WTC11 (cell line): ENCODE measurements at regions not wholly inside any gene's neighbourhood (a gene's known extent, or its start where the extent isn't known, plus 50 kb on each side); places are given as distances from the start of the nearest gene placed in this dataset.
"Not testable (repeated sequence)": the region's sequence is repeated elsewhere in the genome, so short reads cannot be mapped to it uniquely, and the experiment has no call there.

Experiments
- ARID4B ChIP-seq: sonication (generic); formaldehyde crosslinking; IDR thresholded peaks from 2 replicates; pipeline ENCODE4 v1.8.0; 2023; ENCODE audit warnings: missing genetic modification reagents, mild to moderate bottlenecking, borderline replicate concordance
- ATF6 ChIP-seq: sonication (generic); formaldehyde crosslinking; IDR thresholded peaks from 2 replicates; pipeline ENCODE4 v1.8.1; 2023; ENCODE audit warnings: mild to moderate bottlenecking, missing genetic modification reagents
- CTCF ChIP-seq: fragments of 200-600 bp; IDR thresholded peaks from 2 replicates; pipeline ENCODE4 v1.8.0; 2022; ENCODE audit warnings: antibody characterized with exemption
- E2F1 ChIP-seq: sonication (generic); formaldehyde crosslinking; IDR thresholded peaks from 2 replicates; pipeline ENCODE4 v1.8.0; 2022; ENCODE audit warnings: mild to moderate bottlenecking, missing genetic modification reagents
- ESRRA ChIP-seq: sonication (generic); formaldehyde crosslinking; IDR thresholded peaks from 2 replicates; pipeline ENCODE4 v1.8.1; 2022; ENCODE audit warnings: mild to moderate bottlenecking, missing genetic modification reagents, borderline replicate concordance
- FOXK1 ChIP-seq: sonication (generic); formaldehyde crosslinking; IDR thresholded peaks from 2 replicates; pipeline ENCODE4 v1.8.0; 2022; ENCODE audit warnings: mild to moderate bottlenecking, moderate library complexity, missing genetic modification reagents
- PRDM15 ChIP-seq: sonication (generic); formaldehyde crosslinking; IDR thresholded peaks from 2 replicates; pipeline ENCODE4 v1.8.0; 2022; ENCODE audit warnings: missing genetic modification reagents
- SMAD4 ChIP-seq: sonication (generic); formaldehyde crosslinking; IDR thresholded peaks from 2 replicates; pipeline ENCODE4 v1.8.0; 2022; ENCODE audit warnings: mild to moderate bottlenecking, missing genetic modification reagents
- SP1 ChIP-seq: sonication (generic); formaldehyde crosslinking; conservative IDR thresholded peaks from 2 replicates; pipeline ENCODE4 v1.8.1; 2022; ENCODE audit warnings: missing genetic modification reagents
- TEAD4 ChIP-seq: sonication (generic); formaldehyde crosslinking; IDR thresholded peaks from 2 replicates; pipeline ENCODE4 v1.8.0; 2022; ENCODE audit warnings: mild to moderate bottlenecking, missing genetic modification reagents
- ZBTB21 ChIP-seq: sonication (generic); formaldehyde crosslinking; IDR thresholded peaks from 2 replicates; pipeline ENCODE4 v1.8.1; 2023; ENCODE audit warnings: mild to moderate bottlenecking, missing genetic modification reagents, borderline replicate concordance

GRCh38 chr7:150024550-150025490 lies 151.1 kb downstream of the ATP6V0E2 start:
- not testable (repeated sequence) for TF ChIP-seq CTCF; TEAD4 (CRISPR knock-in tag); ESRRA (CRISPR knock-in tag); ATF6 (CRISPR knock-in tag); SP1 (CRISPR knock-in tag); ZBTB21 (CRISPR knock-in tag); E2F1; SMAD4 (CRISPR knock-in tag); FOXK1 (CRISPR knock-in tag); ARID4B (CRISPR knock-in tag); PRDM15 (CRISPR knock-in tag)
